Fibroblast of lung (primary cell): ENCODE measurements at regions not wholly inside any gene's neighbourhood (a gene's known extent, or its start where the extent isn't known, plus 50 kb on each side); places are given as distances from the start of the nearest gene placed in this dataset.

Experiments
- DNase-seq, 2 donors: peaks; one replicate each; pipeline versions ENCODE4 v3.0.0 to v3.0.0-alpha.2; 2010; ENCODE audit warnings: low read depth in 2 of 2
- H2AFZ ChIP-seq: 2 replicates; pipeline ENCODE4 v1.5.1; 2012; ENCODE audit warnings: low read length, control low read depth, inconsistent platforms
- H3K27ac ChIP-seq: 2 replicates; pipeline ENCODE4 v1.5.1; 2011; ENCODE audit warnings: low read length, control low read depth; ENCODE audit not compliant: insufficient read depth
- H3K27me3 ChIP-seq: 2 replicates; pipeline ENCODE4 v1.5.1; 2011; ENCODE audit warnings: mild to moderate bottlenecking, low read length; ENCODE audit not compliant: control insufficient read depth, insufficient read depth
- H3K36me3 ChIP-seq: 2 replicates; pipeline ENCODE4 v1.5.1; 2011; ENCODE audit warnings: low read length; ENCODE audit not compliant: control insufficient read depth, insufficient read depth
- H3K4me1 ChIP-seq: 2 replicates; pipeline ENCODE4 v1.5.1; 2011; ENCODE audit warnings: low read length; ENCODE audit not compliant: control insufficient read depth, insufficient read depth; ENCODE audit errors: extremely low read depth
- H3K4me2 ChIP-seq: 2 replicates; pipeline ENCODE4 v1.5.1; 2011; ENCODE audit warnings: low read length, control low read depth; ENCODE audit not compliant: insufficient read depth; ENCODE audit errors: extremely low read depth
- H3K4me3 ChIP-seq, 4 experiments: fragments of 200-600 bp in 1 of 4; sonication (generic) in 1 of 4; replicated peaks in 1 of 4; 2 replicates each; pipeline ENCODE4 v1.5.1; 2011 to 2016; ENCODE audit warnings: low read length in 4 of 4, low read depth in 3 of 4, mild to moderate bottlenecking in 3 of 4, control low read depth in 2 of 4, inconsistent platforms in 1 of 4, mixed read lengths in 1 of 4; ENCODE audit not compliant: insufficient read depth in 1 of 4; ENCODE audit errors: control extremely low read depth in 1 of 4
- H3K79me2 ChIP-seq: 2 replicates; pipeline ENCODE4 v1.5.1; 2012; ENCODE audit warnings: mild to moderate bottlenecking, low read length, inconsistent platforms; ENCODE audit not compliant: control insufficient read depth, insufficient read depth
- H3K9ac ChIP-seq: 2 replicates; pipeline ENCODE4 v1.5.1; 2011; ENCODE audit warnings: mild to moderate bottlenecking, low read length, control low read depth; ENCODE audit not compliant: insufficient read depth
- H3K9me3 ChIP-seq: 2 replicates; pipeline ENCODE4 v1.5.1; 2012; ENCODE audit warnings: low read depth, low read length; ENCODE audit not compliant: control insufficient read depth, insufficient read depth
- H4K20me1 ChIP-seq: 2 replicates; pipeline ENCODE4 v1.5.1; 2011; ENCODE audit warnings: low read length; ENCODE audit not compliant: control insufficient read depth, insufficient read depth; ENCODE audit errors: extremely low read depth
- EZH2 ChIP-seq: IDR thresholded peaks from 2 replicates; pipeline ENCODE4 v1.5.1; 2012; ENCODE audit warnings: low read length, control low read depth, mild to moderate bottlenecking; ENCODE audit errors: missing control alignments
- TF ChIP-seq, protein P1 (sequence below), 2 donors: IDR thresholded peaks in 1 of 2; conservative IDR thresholded peaks in 1 of 2; 1 replicate in 1 of 2; 2 replicates in 1 of 2; pipeline ENCODE4 v1.5.1; 2011 to 2012; ENCODE audit warnings: low read length in 2 of 2, control low read depth in 1 of 2, inconsistent platforms in 1 of 2, low read depth in 1 of 2, mild to moderate bottlenecking in 1 of 2

GRCh38 chr16:76059701-76060100, 217.5 kb upstream of the CNTNAP4 start:
- H3K4me2 ChIP-seq, result no peak overlapping the region
- TF ChIP-seq EZH2, result no peak
- TF ChIP-seq, protein P1, sequence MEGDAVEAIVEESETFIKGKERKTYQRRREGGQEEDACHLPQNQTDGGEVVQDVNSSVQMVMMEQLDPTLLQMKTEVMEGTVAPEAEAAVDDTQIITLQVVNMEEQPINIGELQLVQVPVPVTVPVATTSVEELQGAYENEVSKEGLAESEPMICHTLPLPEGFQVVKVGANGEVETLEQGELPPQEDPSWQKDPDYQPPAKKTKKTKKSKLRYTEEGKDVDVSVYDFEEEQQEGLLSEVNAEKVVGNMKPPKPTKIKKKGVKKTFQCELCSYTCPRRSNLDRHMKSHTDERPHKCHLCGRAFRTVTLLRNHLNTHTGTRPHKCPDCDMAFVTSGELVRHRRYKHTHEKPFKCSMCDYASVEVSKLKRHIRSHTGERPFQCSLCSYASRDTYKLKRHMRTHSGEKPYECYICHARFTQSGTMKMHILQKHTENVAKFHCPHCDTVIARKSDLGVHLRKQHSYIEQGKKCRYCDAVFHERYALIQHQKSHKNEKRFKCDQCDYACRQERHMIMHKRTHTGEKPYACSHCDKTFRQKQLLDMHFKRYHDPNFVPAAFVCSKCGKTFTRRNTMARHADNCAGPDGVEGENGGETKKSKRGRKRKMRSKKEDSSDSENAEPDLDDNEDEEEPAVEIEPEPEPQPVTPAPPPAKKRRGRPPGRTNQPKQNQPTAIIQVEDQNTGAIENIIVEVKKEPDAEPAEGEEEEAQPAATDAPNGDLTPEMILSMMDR (conservative IDR thresholded peaks at IDR 0.05 in 1 of 2, IDR thresholded peaks at IDR 0.05 in 1 of 2; ENCODE audit: low read depth in 1 of 2, low read length in 2 of 2), result no peak
- no peak overlapping the region for H2AFZ ChIP-seq

GRCh38 chr16:76071690-76072089, 205.5 kb upstream of the CNTNAP4 start:
- Histone ChIP-seq H3K36me3 (no peaks in the 10 kb centered on the region), H3K9me3 (no peaks in the 10 kb centered on the region), H3K4me3 (no peak overlapping the region), H3K79me2 (no peaks in the 10 kb centered on the region), H3K4me1 (no peaks in the 10 kb centered on the region), H4K20me1 (no peaks in the 10 kb centered on the region), H3K27ac (no peak overlapping the region), H3K9ac (no peak overlapping the region), H3K27me3 (no peaks in the 10 kb centered on the region), H2AFZ (no peak overlapping the region), H3K4me2 (no peak overlapping the region)
- TF ChIP-seq, protein P1 (conservative IDR thresholded peaks at IDR 0.05 in 1 of 2, IDR thresholded peaks at IDR 0.05 in 1 of 2; ENCODE audit: low read depth in 1 of 2, low read length in 2 of 2), result no peak
- no peak for TF ChIP-seq EZH2
- no peak for DNase-seq

More at GRCh38 chr16:76059701-76060100, 217.5 kb upstream of the CNTNAP4 start:
- H3K4me3 ChIP-seq, result no peak overlapping the region
- H3K79me2 ChIP-seq, result no peaks in the 10 kb centered on the region
- DNase-seq, result no peak
- H3K9ac ChIP-seq, result no peak overlapping the region
- no peaks in the 10 kb centered on the region for H3K36me3 ChIP-seq
- H3K9me3 ChIP-seq, result no peaks in the 10 kb centered on the region
- no peaks in the 10 kb centered on the region for H3K4me1 ChIP-seq
- no peaks in the 10 kb centered on the region for H4K20me1 ChIP-seq
- no peak overlapping the region for H3K27ac ChIP-seq
- no peaks in the 10 kb centered on the region for H3K27me3 ChIP-seq

DNA sequence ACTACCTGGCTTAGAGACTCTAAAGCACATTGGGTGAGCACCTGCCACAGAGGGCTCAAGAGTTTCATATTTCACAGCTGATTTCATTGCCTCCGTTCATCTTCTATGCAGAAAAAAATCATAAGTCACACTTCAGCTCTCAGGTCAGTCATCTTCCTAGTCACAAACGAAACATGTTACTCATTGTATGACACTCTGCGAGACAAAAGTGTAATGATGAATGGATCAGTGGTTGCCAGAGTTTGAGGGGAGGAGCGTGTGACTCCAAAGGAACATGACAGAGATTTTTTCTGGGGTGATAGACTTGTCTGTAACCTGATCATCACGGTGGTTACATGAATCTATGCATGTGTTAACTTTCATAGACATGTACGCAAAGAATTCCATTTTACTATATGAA, 195.2 kb upstream of the CNTNAP4 start:
- Histone ChIP-seq H3K4me3 (no peak overlapping the region), H2AFZ (no peak overlapping the region), H3K9me3 (no peaks in the 10 kb centered on the region), H3K27me3 (no peaks in the 10 kb centered on the region), H4K20me1 (no peaks in the 10 kb centered on the region), H3K9ac (no peak overlapping the region), H3K27ac (no peak overlapping the region), H3K4me2 (no peak overlapping the region), H3K79me2 (no peaks in the 10 kb centered on the region), H3K36me3 (no peaks in the 10 kb centered on the region), H3K4me1 (no peaks in the 10 kb centered on the region)
- DNase-seq, result no peak
- TF ChIP-seq EZH2, result no peak
